ENCODE measurements at regions not wholly inside any gene's neighbourhood (a gene's known extent, or its start where the extent isn't known, plus 50 kb on each side); places are given as distances from the start of the nearest gene placed in this dataset.

GRCh38 chr16:51710905-51711563, 560.0 kb upstream of the SALL1 start:
- Histone ChIP-seq H3K79me2 (ENCODE audit: insufficient read depth, low read length) (no peaks in the 10 kb centered on the region), H3K9ac (ENCODE audit: low read length) (no peak overlapping the region), H3K36me3 (ENCODE audit: control insufficient read depth in 1 of 2, insufficient read depth in 2 of 2, low read length in 2 of 2) (no peaks in the 10 kb centered on the region), H3K4me2 (ENCODE audit: low read length) (no peak overlapping the region), H2AFZ (ENCODE audit: low read depth, low read length, poor library complexity, severe bottlenecking) (no peak overlapping the region), H4K20me1 (ENCODE audit: insufficient read depth) (no peaks in the 10 kb centered on the region), H3K4me3 (replicated peaks in 1 of 2; ENCODE audit: low read depth in 1 of 2, low read length in 2 of 2) (no peak overlapping the region), H3K4me1 (ENCODE audit: control insufficient read depth in 1 of 2, insufficient read depth in 2 of 2, low read length in 2 of 2) (no peaks in the 10 kb centered on the region), H3K9me3 (ENCODE audit: control insufficient read depth in 1 of 2, insufficient read depth in 1 of 2, low read depth in 1 of 2, low read length in 2 of 2) (peaks cover 0 to 25% of the 10 kb centered on the region in 2 experiments; a peak in 2 of 4 replicates), H3K27me3 (ENCODE audit: insufficient read depth, low read length) (no peaks in the 10 kb centered on the region), H3K27ac (ENCODE audit: low read depth, low read length) (no peak overlapping the region), H3K9me2 (ENCODE audit: insufficient read depth) (no peaks in the 10 kb centered on the region)
- intact Hi-C loops (cut with micrococcal nuclease): no loop called here
- ChIA-PET POLR2A (no interaction called here), RAD21 (ENCODE audit: low non-redundant PET in 1 of 2, low total read pairs in 2 of 2, uncharacterized antibody in 2 of 2, unreplicated experiment in 2 of 2) (no interaction called here), CTCF (no interaction called here)
- DNase-seq (ENCODE audit: low read depth, low spot score): no peak
- ATAC-seq: no peak
- no TSS peak for BruUV-seq (replicated peaks)
- TF ChIP-seq ZNF274 (IDR thresholded peaks at IDR 0.05; ENCODE audit: low read depth, low read length) (no peak), MAX (IDR thresholded peaks at IDR 0.05) (no peak), EZH2phosphoT487 (IDR thresholded peaks at IDR 0.05; ENCODE audit: borderline replicate concordance) (no peak), EZH2 (IDR thresholded peaks at IDR 0.05) (no peak), CBX3 (IDR thresholded peaks at IDR 0.05; ENCODE audit: low read depth) (no peak), POLR2A (IDR thresholded peaks at IDR 0.05; ENCODE audit: borderline replicate concordance, extremely low read depth, insufficient read depth, insufficient read length) (no peak), CTCF (IDR thresholded peaks at IDR 0.05 in 2 of 3, conservative IDR thresholded peaks at IDR 0.05 in 1 of 3; ENCODE audit: borderline replicate concordance in 1 of 3, insufficient read depth in 1 of 3, low read depth in 2 of 3, low read length in 2 of 3) (no peak), POLR2AphosphoS5 (IDR thresholded peaks at IDR 0.05; ENCODE audit: low read depth, low read length) (no peak), EGR1 (IDR thresholded peaks at IDR 0.05; ENCODE audit: low read depth) (no peak), SIN3A (IDR thresholded peaks at IDR 0.05; ENCODE audit: low read depth) (no peak), SRF (IDR thresholded peaks at IDR 0.05; ENCODE audit: low read depth) (no peak), ZFX (IDR thresholded peaks at IDR 0.05) (no peak)
